ENCODE measurements at regions not wholly inside any gene's neighbourhood (a gene's known extent, or its start where the extent isn't known, plus 50 kb on each side); places are given as distances from the start of the nearest gene placed in this dataset.

GRCh38 chr6:100986921-100987320, 105.8 kb upstream of the ASCC3 start:
- no peak for TF ChIP-seq CTCF (conservative IDR thresholded peaks at IDR 0.05; ENCODE audit: low read length)
- TF ChIP-seq EZH2phosphoT487 (IDR thresholded peaks at IDR 0.05; ENCODE audit: borderline replicate concordance, low read depth, low read length) = no peak

Measured in OCI-LY7 (cell line).